ENCODE measurements at regions not wholly inside any gene's neighbourhood (a gene's known extent, or its start where the extent isn't known, plus 50 kb on each side); places are given as distances from the start of the nearest gene placed in this dataset.

DNA sequence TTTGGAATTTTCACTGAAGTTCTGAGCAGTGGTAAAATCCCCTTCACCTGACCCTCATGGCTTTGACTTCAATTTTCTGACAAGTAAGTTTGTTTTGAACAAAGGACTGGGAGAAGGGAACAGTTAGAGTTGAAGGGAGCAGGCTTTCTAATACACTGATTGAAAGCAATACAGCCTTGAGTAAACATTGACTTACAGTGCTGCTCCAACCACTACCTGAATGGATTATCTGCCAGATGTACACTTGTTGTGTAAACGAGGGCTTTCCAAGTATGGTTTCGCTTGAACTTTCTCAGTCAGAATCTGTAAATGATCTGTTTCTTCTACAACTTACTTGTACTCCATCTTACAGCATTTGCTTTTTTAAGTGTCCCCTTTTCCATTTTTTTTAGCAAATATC, 1414.9 kb upstream of the NUDT12 start:
- ATAC-seq (replicated peaks in 1 of 2) (no peak), DNase-seq (no peak)
- H3K9me3 Mint-ChIP-seq = peaks cover 12 to 21% of the 10 kb centered on the region in 2 donors
- H3K36me3 Mint-ChIP-seq (ENCODE audit: insufficient read depth in 2 of 2) = no peaks in the 10 kb centered on the region
- H3K27ac Mint-ChIP-seq = no peak overlapping the region
- H3K27me3 Mint-ChIP-seq (ENCODE audit: low read depth) = no peaks in the 10 kb centered on the region
- no peaks in the 10 kb centered on the region for H3K4me1 Mint-ChIP-seq (ENCODE audit: low read depth)
- no peak overlapping the region for H3K4me3 Mint-ChIP-seq

DNA sequence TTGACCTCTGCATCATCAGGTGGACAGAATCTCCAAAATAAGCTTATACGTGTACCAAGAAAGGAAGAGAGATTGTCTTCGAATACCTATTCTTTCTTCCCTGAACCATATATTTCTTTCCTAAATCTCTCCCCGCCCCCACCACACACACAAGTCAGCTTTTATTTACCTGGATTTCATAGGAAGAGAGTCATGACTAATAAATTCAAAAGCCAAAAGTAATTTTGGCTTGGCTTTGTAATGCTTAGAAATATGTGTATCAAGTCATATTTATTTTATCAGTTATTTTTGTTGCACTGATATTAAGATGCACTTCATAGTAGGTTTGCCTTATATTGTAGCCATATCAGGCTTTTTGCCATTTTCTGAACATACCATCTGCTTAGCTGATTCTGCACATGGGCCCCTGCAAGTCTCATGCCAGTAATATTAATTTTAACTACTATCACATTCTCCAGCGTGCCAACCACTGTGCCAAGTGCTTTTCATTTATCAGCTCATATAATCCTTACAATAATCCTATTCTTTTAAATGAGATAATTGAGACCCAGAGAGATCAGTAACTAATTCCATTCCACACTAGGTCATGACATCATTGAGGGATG, 1405.3 kb upstream of the NUDT12 start:
- no peak overlapping the region for H3K27ac Mint-ChIP-seq
- peaks cover 3 to 6% of the 10 kb centered on the region in 2 donors for H3K9me3 Mint-ChIP-seq
- ATAC-seq (replicated peaks in 1 of 2) = no peak

DNA sequence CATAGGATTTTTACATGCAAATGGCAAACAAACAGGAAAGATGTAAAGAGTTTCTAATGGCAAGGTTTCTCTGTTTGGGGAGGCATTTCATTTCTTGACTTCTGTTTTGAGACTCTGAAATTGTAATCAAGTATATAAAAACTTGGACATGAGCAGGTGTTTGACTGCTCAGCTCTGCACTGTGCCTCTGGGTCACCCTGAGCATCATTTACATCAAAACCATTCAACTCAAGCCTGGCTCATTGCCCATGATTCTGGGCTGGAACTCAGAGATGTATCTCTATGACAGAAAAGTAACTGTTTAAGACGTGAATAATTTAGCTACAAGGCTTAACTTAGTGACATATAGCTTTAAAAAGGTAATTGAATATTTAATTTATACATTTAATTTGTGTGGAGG, 1402.4 kb upstream of the NUDT12 start:
- ATAC-seq (replicated peaks in 1 of 2) (no peak), DNase-seq (no peak)
- Mint-ChIP-seq H3K9me3 (peaks cover 4 to 6% of the 10 kb centered on the region in 2 donors), H3K4me1 (ENCODE audit: low read depth) (no peaks in the 10 kb centered on the region), H3K36me3 (ENCODE audit: insufficient read depth in 2 of 2) (no peaks in the 10 kb centered on the region), H3K27ac (no peak overlapping the region), H3K27me3 (ENCODE audit: low read depth) (no peaks in the 10 kb centered on the region), H3K4me3 (no peak overlapping the region)

More for the DNA sequence above, 1405.3 kb upstream of the NUDT12 start:
- Mint-ChIP-seq H3K27me3 (ENCODE audit: low read depth) (no peaks in the 10 kb centered on the region), H3K4me1 (ENCODE audit: low read depth) (no peaks in the 10 kb centered on the region), H3K4me3 (no peak overlapping the region), H3K36me3 (ENCODE audit: insufficient read depth in 2 of 2) (no peaks in the 10 kb centered on the region)
- no peak for DNase-seq

DNA sequence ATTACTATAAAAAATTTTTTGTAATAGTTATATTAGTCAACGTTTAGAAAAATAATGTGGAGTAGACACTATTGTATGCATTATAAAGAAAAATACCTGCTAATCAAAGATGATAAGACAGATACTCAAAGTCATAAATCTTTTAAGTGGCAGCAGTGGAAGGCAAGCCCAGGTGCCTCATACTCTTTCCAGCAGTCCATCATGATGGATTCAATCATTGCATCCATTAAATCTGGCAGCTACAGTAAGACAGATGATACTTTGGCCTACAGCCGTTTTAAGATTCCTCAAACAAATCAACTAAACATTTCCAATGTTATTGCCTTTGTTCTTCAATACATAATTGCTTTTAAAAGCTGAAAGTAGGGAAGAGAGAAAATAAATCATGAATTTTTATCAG, 1392.9 kb upstream of the NUDT12 start:
- no peaks in the 10 kb centered on the region for H3K4me1 Mint-ChIP-seq (ENCODE audit: low read depth)
- H3K27ac Mint-ChIP-seq = no peak overlapping the region

DNA sequence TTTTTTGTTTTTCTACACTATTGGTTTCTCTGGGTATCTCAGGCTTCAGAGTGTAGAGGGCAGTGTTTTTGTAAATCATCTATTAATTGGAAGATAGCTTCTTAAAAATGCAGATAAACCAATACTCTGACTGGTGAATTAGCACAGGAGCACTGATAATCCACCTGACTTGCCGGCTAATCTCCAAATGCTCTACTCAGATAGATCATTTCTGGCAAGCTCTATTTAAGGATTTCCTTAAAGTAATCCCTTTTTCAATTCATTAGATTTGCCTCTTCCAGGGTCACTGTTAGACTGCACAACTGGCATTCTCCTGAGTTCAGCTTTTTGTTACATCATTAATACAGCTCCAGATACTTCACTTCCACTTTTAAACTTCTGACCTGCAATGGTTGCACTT, 1390.3 kb upstream of the NUDT12 start:
- H3K27ac Mint-ChIP-seq = no peak overlapping the region
- peaks cover 0 to 2% of the 10 kb centered on the region in 2 donors for H3K36me3 Mint-ChIP-seq (ENCODE audit: insufficient read depth in 2 of 2)
- no peak overlapping the region for H3K4me3 Mint-ChIP-seq
- H3K9me3 Mint-ChIP-seq = peaks cover 0 to 8% of the 10 kb centered on the region in 2 donors
- DNase-seq (no peak), ATAC-seq (replicated peaks in 1 of 2) (no peak)
- no peaks in the 10 kb centered on the region for H3K27me3 Mint-ChIP-seq (ENCODE audit: low read depth)
- H3K4me1 Mint-ChIP-seq (ENCODE audit: low read depth) = no peaks in the 10 kb centered on the region

More for the DNA sequence above, 1392.9 kb upstream of the NUDT12 start:
- peaks cover 0 to 2% of the 10 kb centered on the region in 2 donors for H3K36me3 Mint-ChIP-seq (ENCODE audit: insufficient read depth in 2 of 2)
- DNase-seq (no peak), ATAC-seq (replicated peaks in 1 of 2) (no peak)
- peaks cover 0 to 10% of the 10 kb centered on the region in 2 donors for H3K9me3 Mint-ChIP-seq
- H3K27me3 Mint-ChIP-seq (ENCODE audit: low read depth) = no peaks in the 10 kb centered on the region
- no peak overlapping the region for H3K4me3 Mint-ChIP-seq

DNA sequence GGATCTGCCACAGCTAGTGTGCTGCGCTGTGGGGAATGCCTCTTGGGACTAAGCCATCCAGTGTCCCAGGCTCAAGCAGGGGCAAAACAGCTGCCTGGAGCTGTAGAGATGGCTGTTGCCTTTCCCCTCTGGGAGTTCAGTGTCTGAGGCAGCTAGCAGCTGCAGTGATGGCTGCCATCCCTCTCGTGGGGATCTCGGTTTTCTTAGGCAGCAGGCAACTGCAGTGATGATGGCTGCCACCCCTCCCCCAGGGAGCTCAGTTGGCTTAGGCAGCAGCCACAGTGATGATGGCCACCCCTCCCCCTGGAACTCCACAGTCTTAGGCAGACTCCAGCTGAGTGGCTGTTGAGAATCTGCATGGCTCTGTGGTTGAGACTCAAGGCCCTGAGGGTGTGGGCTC, 1389.2 kb upstream of the NUDT12 start:
- Mint-ChIP-seq H3K27me3 (ENCODE audit: low read depth) (no peaks in the 10 kb centered on the region), H3K4me3 (no peak overlapping the region), H3K9me3 (peaks cover 0 to 8% of the 10 kb centered on the region in 2 donors), H3K36me3 (ENCODE audit: insufficient read depth in 2 of 2) (peaks cover 0 to 2% of the 10 kb centered on the region in 2 donors), H3K27ac (no peak overlapping the region), H3K4me1 (ENCODE audit: low read depth) (no peaks in the 10 kb centered on the region)
- ATAC-seq (replicated peaks in 1 of 2) (no peak), DNase-seq (no peak)

DNA sequence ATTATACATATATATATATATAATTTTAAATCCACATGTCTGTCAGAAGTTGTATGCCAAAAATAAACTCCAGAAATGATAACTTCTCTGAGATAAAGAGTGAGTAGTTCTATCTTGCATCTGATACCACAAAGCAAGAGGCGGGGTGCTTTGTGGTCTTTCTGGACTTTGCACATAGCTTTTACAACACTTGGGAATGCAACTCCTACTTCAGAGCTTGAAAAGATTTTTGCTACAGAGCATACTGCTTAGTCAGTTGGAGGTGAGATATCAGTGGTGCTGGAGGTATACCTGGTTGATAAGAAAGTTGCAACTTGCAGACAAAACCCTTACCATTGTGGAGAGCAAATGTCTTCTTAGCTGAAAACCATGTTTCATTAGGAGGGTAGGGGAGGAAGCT, 1384.5 kb upstream of the NUDT12 start:
- ATAC-seq (replicated peaks in 1 of 2) = no peak
- Mint-ChIP-seq H3K4me1 (ENCODE audit: low read depth) (no peaks in the 10 kb centered on the region), H3K27me3 (ENCODE audit: low read depth) (no peaks in the 10 kb centered on the region), H3K4me3 (no peak overlapping the region), H3K9me3 (peaks cover 0 to 8% of the 10 kb centered on the region in 2 donors), H3K27ac (no peak overlapping the region), H3K36me3 (ENCODE audit: insufficient read depth in 2 of 2) (peaks cover 1 to 2% of the 10 kb centered on the region in 2 donors)
- DNase-seq = no peak

DNA sequence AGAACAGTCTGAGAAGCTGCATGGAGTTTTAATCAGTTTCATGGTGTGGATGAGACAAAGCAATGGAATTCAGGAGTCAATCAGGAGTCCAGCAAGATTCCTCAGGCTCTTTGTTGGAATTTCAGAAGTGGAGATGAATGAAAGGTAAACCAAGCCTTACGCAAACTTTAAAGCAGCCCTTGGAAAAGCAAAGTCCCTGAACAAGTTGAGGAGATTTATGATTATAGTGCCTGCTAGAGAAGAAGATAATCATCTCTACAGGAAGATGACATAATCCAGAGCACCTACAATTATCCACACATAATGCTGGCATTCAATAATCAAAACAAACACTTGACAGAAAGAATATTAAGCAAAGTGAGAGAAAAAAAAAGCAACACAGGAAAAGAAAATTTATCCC, 1380.1 kb upstream of the NUDT12 start:
- no peak overlapping the region for H3K4me3 Mint-ChIP-seq
- no peak overlapping the region for H3K27ac Mint-ChIP-seq
- peaks cover 1 to 5% of the 10 kb centered on the region in 2 donors for H3K36me3 Mint-ChIP-seq (ENCODE audit: insufficient read depth in 2 of 2)
- no peak for DNase-seq
- no peaks in the 10 kb centered on the region for H3K4me1 Mint-ChIP-seq (ENCODE audit: low read depth)
- no peaks in the 10 kb centered on the region for H3K27me3 Mint-ChIP-seq (ENCODE audit: low read depth)
- peaks cover 2 to 11% of the 10 kb centered on the region in 2 donors for H3K9me3 Mint-ChIP-seq
- ATAC-seq (replicated peaks in 1 of 2) = no peak

DNA sequence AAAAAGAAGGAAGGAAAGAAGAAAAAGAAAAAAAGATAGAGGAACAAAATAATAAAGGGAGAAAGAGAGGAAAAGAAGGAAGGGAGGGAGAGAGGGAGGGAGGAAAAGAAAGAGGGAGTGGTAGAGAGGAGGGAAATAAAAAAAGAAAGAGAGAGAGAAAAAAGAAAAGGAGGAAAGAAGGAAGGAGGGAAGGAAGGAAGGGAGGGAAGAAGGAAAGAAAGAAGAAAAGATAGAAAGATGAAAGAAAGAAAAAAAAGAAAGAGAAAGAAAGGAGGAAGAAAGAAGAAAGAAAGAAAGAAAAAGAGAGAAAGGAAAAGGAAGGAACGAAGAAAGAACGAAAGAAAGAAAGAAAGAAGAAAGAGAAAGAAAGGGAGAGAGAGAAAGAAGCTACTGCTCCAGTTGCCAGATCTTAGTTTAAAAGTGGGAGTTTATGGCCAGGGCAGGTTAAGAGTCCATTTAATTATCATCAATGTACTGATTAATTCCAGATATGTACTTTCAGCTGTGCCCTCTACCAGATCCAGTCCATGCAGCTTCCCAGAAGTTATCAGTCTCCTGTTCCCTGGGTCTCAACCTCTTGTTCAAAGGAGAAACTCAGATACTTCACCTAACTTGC, 1378.5 kb upstream of the NUDT12 start:
- peaks cover 2 to 8% of the 10 kb centered on the region in 2 donors for H3K9me3 Mint-ChIP-seq
- DNase-seq (no peak), ATAC-seq (replicated peaks in 1 of 2) (no peak)
- no peak overlapping the region for H3K4me3 Mint-ChIP-seq
- H3K4me1 Mint-ChIP-seq (ENCODE audit: low read depth) = no peaks in the 10 kb centered on the region
- no peak overlapping the region for H3K27ac Mint-ChIP-seq
- H3K36me3 Mint-ChIP-seq (ENCODE audit: insufficient read depth in 2 of 2) = peaks cover 1 to 5% of the 10 kb centered on the region in 2 donors
- no peaks in the 10 kb centered on the region for H3K27me3 Mint-ChIP-seq (ENCODE audit: low read depth)

DNA sequence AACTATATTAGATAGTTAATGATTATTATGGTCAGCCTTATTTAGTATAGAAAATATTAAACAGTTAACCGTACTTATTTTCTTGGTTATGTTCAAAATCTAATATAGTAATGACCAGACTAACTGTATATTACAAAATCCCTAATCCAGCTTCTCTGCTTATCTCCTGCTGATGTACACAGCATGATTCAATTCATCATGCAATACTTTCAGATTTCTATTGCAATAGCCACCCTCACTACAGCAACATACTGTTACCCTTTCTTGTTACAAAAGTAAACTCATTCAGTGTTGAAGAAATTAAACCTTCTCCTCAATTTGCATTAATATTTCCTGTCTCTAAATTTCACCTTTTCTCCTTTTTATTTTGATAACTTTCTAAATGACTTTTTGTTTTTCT, 1375.0 kb upstream of the NUDT12 start:
- peaks cover 5 to 9% of the 10 kb centered on the region in 2 donors for H3K9me3 Mint-ChIP-seq
- no peak overlapping the region for H3K4me3 Mint-ChIP-seq
- ATAC-seq (replicated peaks in 1 of 2) (no peak), DNase-seq (no peak)
- H3K27ac Mint-ChIP-seq = no peak overlapping the region
- H3K4me1 Mint-ChIP-seq (ENCODE audit: low read depth) = no peaks in the 10 kb centered on the region
- H3K36me3 Mint-ChIP-seq (ENCODE audit: insufficient read depth in 2 of 2) = peaks cover 0 to 5% of the 10 kb centered on the region in 2 donors
- no peaks in the 10 kb centered on the region for H3K27me3 Mint-ChIP-seq (ENCODE audit: low read depth)

DNA sequence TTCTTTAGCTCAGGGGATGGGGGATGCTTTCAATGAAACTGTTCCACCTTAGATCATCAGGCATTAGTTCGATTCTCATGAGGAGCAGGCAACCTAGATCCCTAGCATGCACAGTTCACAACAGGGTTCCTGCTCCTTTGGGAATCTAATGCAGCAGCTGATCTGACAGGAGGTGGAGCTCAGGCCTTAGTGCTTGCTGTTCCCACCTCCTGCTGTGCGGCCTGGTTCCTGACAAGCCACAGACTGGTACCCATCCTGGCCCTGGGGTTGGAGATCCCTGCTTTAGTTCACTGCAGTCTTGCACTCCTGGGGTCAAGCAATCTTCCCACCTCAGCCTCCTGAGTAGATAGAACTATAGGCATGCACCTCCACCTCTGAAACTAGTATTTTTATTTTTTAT, 1369.8 kb upstream of the NUDT12 start:
- no peaks in the 10 kb centered on the region for H3K4me1 Mint-ChIP-seq (ENCODE audit: low read depth)
- DNase-seq (no peak), ATAC-seq (replicated peaks in 1 of 2) (no peak)
- H3K27ac Mint-ChIP-seq = no peak overlapping the region
- H3K36me3 Mint-ChIP-seq (ENCODE audit: insufficient read depth in 2 of 2) = peaks cover 0 to 1% of the 10 kb centered on the region in 2 donors
- H3K4me3 Mint-ChIP-seq = no peak overlapping the region
- H3K9me3 Mint-ChIP-seq = peaks cover 5 to 7% of the 10 kb centered on the region in 2 donors
- H3K27me3 Mint-ChIP-seq (ENCODE audit: low read depth) = no peaks in the 10 kb centered on the region

DNA sequence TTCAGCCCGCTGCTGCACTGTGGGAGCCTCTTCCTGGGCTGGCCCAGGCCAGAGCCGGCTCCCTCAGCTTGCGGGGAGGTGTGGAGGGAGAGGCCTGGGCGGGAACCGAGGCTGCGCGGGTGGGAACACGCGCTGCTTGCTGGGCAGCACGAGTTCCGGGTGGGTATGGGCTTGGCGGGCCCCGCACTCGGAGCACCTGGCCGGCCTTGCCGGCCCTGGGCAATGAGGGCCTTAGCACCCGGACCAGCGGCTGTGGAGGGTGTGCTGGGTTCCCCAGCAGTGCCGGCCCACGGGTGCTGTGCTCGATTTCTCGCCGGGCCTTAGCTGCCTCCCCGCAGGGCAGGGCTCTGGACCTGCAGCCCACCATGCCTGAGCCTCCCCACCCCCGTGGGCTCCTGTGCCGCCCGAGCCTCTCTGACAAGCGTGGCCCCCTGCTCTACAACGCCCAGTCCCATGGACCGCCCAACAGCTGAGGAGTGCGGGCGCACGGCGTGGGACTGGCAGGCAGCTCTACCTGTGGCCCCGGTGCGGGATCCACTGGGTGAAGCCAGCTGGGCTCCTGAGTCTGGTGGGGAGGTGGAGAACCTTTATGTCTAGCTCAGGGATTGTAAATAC, 1366.4 kb upstream of the NUDT12 start:
- no peaks in the 10 kb centered on the region for H3K27me3 Mint-ChIP-seq (ENCODE audit: low read depth)

DNA sequence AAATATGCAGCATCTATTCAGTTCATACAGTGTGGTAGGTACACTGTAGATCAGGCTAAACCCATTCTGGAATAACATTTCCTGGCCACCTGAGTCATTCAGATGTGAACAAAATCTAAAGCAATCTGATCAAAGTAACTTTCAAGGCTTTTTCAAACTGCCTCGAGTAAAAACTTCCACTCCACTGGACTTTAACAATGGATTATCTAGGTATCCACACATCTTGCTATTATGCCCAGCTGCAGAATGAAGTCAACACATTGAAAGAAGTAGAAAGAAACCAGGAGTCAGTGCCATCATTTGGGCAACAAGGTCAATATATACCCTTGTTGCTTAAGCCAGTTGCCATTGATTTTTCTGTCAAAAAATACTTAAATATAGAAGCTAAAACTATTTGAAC, 1352.6 kb upstream of the NUDT12 start:
- H3K27me3 Mint-ChIP-seq (ENCODE audit: low read depth) = no peaks in the 10 kb centered on the region
- H3K9me3 Mint-ChIP-seq = peaks cover 2 to 3% of the 10 kb centered on the region in 2 donors
- H3K4me3 Mint-ChIP-seq = no peak overlapping the region
- H3K36me3 Mint-ChIP-seq (ENCODE audit: insufficient read depth in 2 of 2) = no peaks in the 10 kb centered on the region
- H3K4me1 Mint-ChIP-seq (ENCODE audit: low read depth) = no peaks in the 10 kb centered on the region
- no peak overlapping the region for H3K27ac Mint-ChIP-seq
- DNase-seq = no peak
- ATAC-seq (replicated peaks in 1 of 2) = no peak

More for the DNA sequence above, 1366.4 kb upstream of the NUDT12 start:
- no peak for ATAC-seq (replicated peaks in 1 of 2)
- H3K4me3 Mint-ChIP-seq = no peak overlapping the region
- H3K9me3 Mint-ChIP-seq = peaks cover 6 to 8% of the 10 kb centered on the region in 2 donors
- peaks cover 0 to 1% of the 10 kb centered on the region in 2 donors for H3K36me3 Mint-ChIP-seq (ENCODE audit: insufficient read depth in 2 of 2)
- no peak for DNase-seq
- no peaks in the 10 kb centered on the region for H3K4me1 Mint-ChIP-seq (ENCODE audit: low read depth)
- no peak overlapping the region for H3K27ac Mint-ChIP-seq

Measured in activated T-cell treated with anti-CD3 and anti-CD28 coated beads, Interleukin-2, amount 50 U/mL, for 72 hours (primary cell).